Activated CD8-positive, alpha-beta memory T cell treated with anti-CD3 and anti-CD28 coated beads, Interleukin-2, amount 10 ng/mL, durations not matched to agents 7 days and 5 days (primary cell): ENCODE measurements at regions not wholly inside any gene's neighbourhood (a gene's known extent, or its start where the extent isn't known, plus 50 kb on each side); places are given as distances from the start of the nearest gene placed in this dataset.
"Not testable (repeated sequence)": the region's sequence is repeated elsewhere in the genome, so short reads cannot be mapped to it uniquely, and the experiment has no call there.

Source experiments
- ATAC-seq: fragments of 150-1000 bp; cut with Tn5 transposase; one replicate; pipeline ENCODE4 v1.10.0; 2021; ENCODE audit warnings: moderate library complexity
- CTCF ChIA-PET: fragments of 350-600 bp; sonication (Branson Sonifier 250); formaldehyde crosslinking; loops from one replicate; lab custom pipeline; 2021; ENCODE audit warnings: antibody characterized with exemption; lab: Charles Lee
- DNase-seq: peaks from one replicate; pipeline ENCODE4 v3.0.0-alpha.2; 2020
- H3K27ac Mint-ChIP-seq: one replicate; pipeline ENCODE4 v1.8.0; 2021; ENCODE audit warnings: mild to moderate bottlenecking, mixed read lengths
- H3K27me3 Mint-ChIP-seq: one replicate; pipeline ENCODE4 v1.8.0; 2021; ENCODE audit warnings: mixed read lengths
- H3K36me3 Mint-ChIP-seq: one replicate; pipeline ENCODE4 v1.8.0; 2021; ENCODE audit warnings: mild to moderate bottlenecking, mixed read lengths
- H3K4me1 Mint-ChIP-seq: one replicate; pipeline ENCODE4 v1.8.0; 2021; ENCODE audit warnings: mixed read lengths
- H3K4me3 Mint-ChIP-seq: one replicate; pipeline ENCODE4 v1.8.0; 2021; ENCODE audit warnings: mild to moderate bottlenecking, moderate library complexity, mixed read lengths
- H3K9me3 Mint-ChIP-seq: one replicate; pipeline ENCODE4 v1.8.0; 2022; ENCODE audit warnings: low read depth, mixed read lengths

GRCh38 chr5:153939101-153939500, 99.6 kb downstream of the FAM114A2 start:
- CTCF ChIA-PET, result no interaction called here
- H3K27ac Mint-ChIP-seq, result no peak overlapping the region
- peaks cover 4% of the 10 kb centered on the region for H3K36me3 Mint-ChIP-seq
- H3K4me1 Mint-ChIP-seq, result no peaks in the 10 kb centered on the region
- no peak overlapping the region for H3K4me3 Mint-ChIP-seq
- no peak for DNase-seq
- no peaks in the 10 kb centered on the region for H3K27me3 Mint-ChIP-seq
- peaks cover 22% of the 10 kb centered on the region for H3K9me3 Mint-ChIP-seq
- ATAC-seq, result no peak

- no peak overlapping the region for H3K27ac Mint-ChIP-seq
- ATAC-seq, result no peak
- H3K4me1 Mint-ChIP-seq, result no peaks in the 10 kb centered on the region
- CTCF ChIA-PET, result no interaction called here
- peaks cover 22% of the 10 kb centered on the region for H3K9me3 Mint-ChIP-seq
- no peak overlapping the region for H3K4me3 Mint-ChIP-seq
- DNase-seq, result no peak
- no peaks in the 10 kb centered on the region for H3K27me3 Mint-ChIP-seq
- peaks cover 4% of the 10 kb centered on the region for H3K36me3 Mint-ChIP-seq
Measured at GRCh38 chr5:153938191-153938842, 100.4 kb downstream of the FAM114A2 start.

GRCh38 chr5:153937661-153938060, 101.0 kb downstream of the FAM114A2 start:
- CTCF ChIA-PET, result no interaction called here
- peaks cover 4% of the 10 kb centered on the region for H3K36me3 Mint-ChIP-seq
- no peak overlapping the region for H3K4me3 Mint-ChIP-seq
- DNase-seq (no peak), ATAC-seq (no peak)
- H3K27me3 Mint-ChIP-seq, result no peaks in the 10 kb centered on the region
- H3K27ac Mint-ChIP-seq, result no peak overlapping the region
- no peaks in the 10 kb centered on the region for H3K4me1 Mint-ChIP-seq
- peaks cover 20% of the 10 kb centered on the region for H3K9me3 Mint-ChIP-seq

GRCh38 chr5:153935151-153935550, 103.6 kb downstream of the FAM114A2 start:
- not testable (repeated sequence) for H3K36me3 Mint-ChIP-seq, H3K9me3 Mint-ChIP-seq, DNase-seq, H3K4me3 Mint-ChIP-seq, H3K27me3 Mint-ChIP-seq, H3K4me1 Mint-ChIP-seq, ATAC-seq, H3K27ac Mint-ChIP-seq
- CTCF ChIA-PET, result interaction anchor here (0.6 kb wide), 1 partner anchor 61 kb away, joined by 3 read pairs; no protein-coding TSS in a partner anchor

- no peak overlapping the region for H3K27ac Mint-ChIP-seq
- H3K4me1 Mint-ChIP-seq, result no peaks in the 10 kb centered on the region
- CTCF ChIA-PET, result no interaction called here
- no peaks in the 10 kb centered on the region for H3K9me3 Mint-ChIP-seq
- H3K4me3 Mint-ChIP-seq, result no peak overlapping the region
- H3K36me3 Mint-ChIP-seq, result no peaks in the 10 kb centered on the region
- DNase-seq (no peak), ATAC-seq (no peak)
- H3K27me3 Mint-ChIP-seq, result peaks cover 11% of the 10 kb centered on the region
Measured at GRCh38 chr5:153926201-153926600, 112.5 kb downstream of the FAM114A2 start.

GRCh38 chr5:153919161-153919560, 119.5 kb downstream of the FAM114A2 start:
- no peak overlapping the region for H3K4me3 Mint-ChIP-seq
- no peak overlapping the region for H3K27ac Mint-ChIP-seq
- peaks cover 11% of the 10 kb centered on the region for H3K27me3 Mint-ChIP-seq
- CTCF ChIA-PET, result no interaction called here
- no peaks in the 10 kb centered on the region for H3K36me3 Mint-ChIP-seq
- no peak for ATAC-seq
- H3K9me3 Mint-ChIP-seq, result no peaks in the 10 kb centered on the region
- H3K4me1 Mint-ChIP-seq, result no peaks in the 10 kb centered on the region
- no peak for DNase-seq

GRCh38 chr5:153907170-153907775, 131.4 kb downstream of the FAM114A2 start:
- Mint-ChIP-seq H3K36me3 (no peaks in the 10 kb centered on the region), H3K27ac (no peak overlapping the region), H3K4me1 (no peaks in the 10 kb centered on the region), H3K9me3 (no peaks in the 10 kb centered on the region), H3K4me3 (no peak overlapping the region), H3K27me3 (no peaks in the 10 kb centered on the region)
- no peak for ATAC-seq
- DNase-seq, result no peak
- CTCF ChIA-PET, result interaction anchor here (0.5 kb wide), 1 partner anchor 679 kb away, joined by 3 read pairs; no protein-coding TSS in a partner anchor

GRCh38 chr5:153905219-153905618, 133.5 kb downstream of the FAM114A2 start:
- CTCF ChIA-PET, result no interaction called here
- H3K36me3 Mint-ChIP-seq, result no peaks in the 10 kb centered on the region
- ATAC-seq (no peak), DNase-seq (no peak)
- no peaks in the 10 kb centered on the region for H3K9me3 Mint-ChIP-seq
- H3K27me3 Mint-ChIP-seq, result no peaks in the 10 kb centered on the region
- no peaks in the 10 kb centered on the region for H3K4me1 Mint-ChIP-seq
- no peak overlapping the region for H3K4me3 Mint-ChIP-seq
- no peak overlapping the region for H3K27ac Mint-ChIP-seq

- Mint-ChIP-seq H3K9me3 (no peaks in the 10 kb centered on the region), H3K4me3 (no peak overlapping the region), H3K4me1 (no peaks in the 10 kb centered on the region), H3K27me3 (no peaks in the 10 kb centered on the region), H3K36me3 (no peaks in the 10 kb centered on the region), H3K27ac (no peak overlapping the region)
- DNase-seq (no peak), ATAC-seq (no peak)
- CTCF ChIA-PET, result no interaction called here
Measured at GRCh38 chr5:153903321-153903720, 135.4 kb downstream of the FAM114A2 start.

GRCh38 chr5:153902016-153902415, 136.7 kb downstream of the FAM114A2 start:
- no peak overlapping the region for H3K4me3 Mint-ChIP-seq
- ATAC-seq (no peak), DNase-seq (no peak)
- CTCF ChIA-PET, result no interaction called here
- no peaks in the 10 kb centered on the region for H3K36me3 Mint-ChIP-seq
- no peak overlapping the region for H3K27ac Mint-ChIP-seq
- H3K4me1 Mint-ChIP-seq, result no peaks in the 10 kb centered on the region
- no peaks in the 10 kb centered on the region for H3K27me3 Mint-ChIP-seq
- no peaks in the 10 kb centered on the region for H3K9me3 Mint-ChIP-seq

GRCh38 chr5:153901449-153901848, 137.3 kb downstream of the FAM114A2 start:
- ATAC-seq (no peak), DNase-seq (no peak)
- Mint-ChIP-seq H3K9me3 (no peaks in the 10 kb centered on the region), H3K27ac (no peak overlapping the region), H3K4me1 (no peaks in the 10 kb centered on the region), H3K4me3 (no peak overlapping the region), H3K36me3 (no peaks in the 10 kb centered on the region), H3K27me3 (no peaks in the 10 kb centered on the region)
- CTCF ChIA-PET, result no interaction called here

GRCh38 chr5:153900703-153901395, 137.9 kb downstream of the FAM114A2 start:
- no peak for DNase-seq
- ATAC-seq, result no peak
- H3K36me3 Mint-ChIP-seq, result no peaks in the 10 kb centered on the region
- no peak overlapping the region for H3K27ac Mint-ChIP-seq
- no peaks in the 10 kb centered on the region for H3K27me3 Mint-ChIP-seq
- no peak overlapping the region for H3K4me3 Mint-ChIP-seq
- no peaks in the 10 kb centered on the region for H3K9me3 Mint-ChIP-seq
- H3K4me1 Mint-ChIP-seq, result no peaks in the 10 kb centered on the region
- CTCF ChIA-PET, result no interaction called here

- no peaks in the 10 kb centered on the region for H3K9me3 Mint-ChIP-seq
- DNase-seq, result no peak
- CTCF ChIA-PET, result no interaction called here
- H3K27ac Mint-ChIP-seq, result no peak overlapping the region
- H3K36me3 Mint-ChIP-seq, result no peaks in the 10 kb centered on the region
- H3K27me3 Mint-ChIP-seq, result peaks cover 3% of the 10 kb centered on the region
- H3K4me3 Mint-ChIP-seq, result no peak overlapping the region
- ATAC-seq, result no peak
- no peaks in the 10 kb centered on the region for H3K4me1 Mint-ChIP-seq
Measured at GRCh38 chr5:153899746-153900145, 139.0 kb downstream of the FAM114A2 start.

- H3K4me3 Mint-ChIP-seq, result no peak overlapping the region
- DNase-seq (no peak), ATAC-seq (no peak)
- H3K36me3 Mint-ChIP-seq, result no peaks in the 10 kb centered on the region
- CTCF ChIA-PET, result no interaction called here
- peaks cover 3% of the 10 kb centered on the region for H3K27me3 Mint-ChIP-seq
- no peak overlapping the region for H3K27ac Mint-ChIP-seq
- H3K9me3 Mint-ChIP-seq, result no peaks in the 10 kb centered on the region
- H3K4me1 Mint-ChIP-seq, result no peaks in the 10 kb centered on the region
Measured at GRCh38 chr5:153896701-153897100, 142.0 kb downstream of the FAM114A2 start.
